IMR-90 (cell line): ENCODE measurements at regions not wholly inside any gene's neighbourhood (a gene's known extent, or its start where the extent isn't known, plus 50 kb on each side); places are given as distances from the start of the nearest gene placed in this dataset.

Experiments
- ATAC-seq: fragments of 200-7000 bp; cut with Tn5 transposase; 2 replicates; pipeline ENCODE4 v1.9.1; 2020; ENCODE audit warnings: low read depth, mild to moderate bottlenecking, moderate library complexity
- BruUV-seq: library from RNA; stranded (reverse); fragments of 400-500 nt; replicated peaks from 2 replicates; lab custom pipeline; 2021; lab: Mats Ljungman, UMichigan
- CTCF ChIA-PET: fragments of 300-600 bp; formaldehyde crosslinking; extraction: SDS; loops from one replicate; lab custom pipeline; 2021; ENCODE audit warnings: antibody characterized with exemption; lab: Yijun Ruan, JAX
- POLR2A ChIA-PET: fragments of 300-600 bp; sonication (Branson Sonifier 250); formaldehyde crosslinking; loops from one replicate; lab custom pipeline; 2022; ENCODE audit warnings: antibody characterized with exemption; ENCODE audit not compliant: unreplicated experiment; lab: Charles Lee
- DNase-seq: peaks from one replicate; pipeline ENCODE4 v3.0.0; 2013
- H2AFZ ChIP-seq: replicated peaks from 2 replicates; pipeline ENCODE3; 2013; ENCODE audit warnings: low read length, mild to moderate bottlenecking; ENCODE audit not compliant: poor library complexity
- H2AK5ac ChIP-seq: 2 replicates; pipeline ENCODE4 v1.6.1; 2013; ENCODE audit warnings: low read depth, low read length, inconsistent platforms
- H2AK9ac ChIP-seq: replicated peaks from 2 replicates; pipeline ENCODE3; 2013; ENCODE audit warnings: mild to moderate bottlenecking, low read depth, low read length, moderate library complexity; ENCODE audit not compliant: poor library complexity
- H2BK120ac ChIP-seq: 2 replicates; pipeline ENCODE4 v1.6.1; 2013; ENCODE audit warnings: low read depth, low read length, inconsistent platforms
- H2BK15ac ChIP-seq: 3 replicates; pipeline ENCODE4 v1.6.1; 2013; ENCODE audit warnings: low read depth, low read length, inconsistent platforms
- H2BK20ac ChIP-seq: 2 replicates; pipeline ENCODE4 v1.6.1; 2013; ENCODE audit warnings: low read depth, mild to moderate bottlenecking, inconsistent platforms, low read length, moderate library complexity
- H2BK5ac ChIP-seq: 2 replicates; pipeline ENCODE4 v1.6.1; 2013; ENCODE audit warnings: mild to moderate bottlenecking, low read depth, low read length, inconsistent platforms; ENCODE audit not compliant: poor library complexity, severe bottlenecking
- H3K14ac ChIP-seq: replicated peaks from 2 replicates; pipeline ENCODE4 v1.6.1; 2013; ENCODE audit warnings: low read depth, low read length, inconsistent platforms
- H3K18ac ChIP-seq: 2 replicates; pipeline ENCODE4 v1.6.1; 2013; ENCODE audit warnings: low read depth, low read length, control low read depth
- H3K23ac ChIP-seq: 2 replicates; pipeline ENCODE4 v1.6.1; 2013; ENCODE audit warnings: low read depth, low read length, inconsistent platforms
- H3K27ac ChIP-seq: 2 replicates; pipeline ENCODE4 v1.5.1; 2013; ENCODE audit warnings: mild to moderate bottlenecking, control low read depth, low read length; ENCODE audit not compliant: insufficient read depth
- H3K27me3 ChIP-seq: 2 replicates; pipeline ENCODE4 v1.6.1; 2013; ENCODE audit warnings: low read length; ENCODE audit not compliant: control insufficient read depth, insufficient read depth
- H3K36me3 ChIP-seq: 2 replicates; pipeline ENCODE4 v1.6.1; 2013; ENCODE audit warnings: low read length, mixed read lengths; ENCODE audit not compliant: control insufficient read depth, insufficient read depth
- H3K4ac ChIP-seq: 2 replicates; pipeline ENCODE4 v1.6.1; 2013; ENCODE audit warnings: low read depth, low read length, inconsistent platforms
- H3K4me1 ChIP-seq: 2 replicates; pipeline ENCODE4 v1.6.1; 2013; ENCODE audit warnings: low read length, mixed read lengths; ENCODE audit not compliant: control insufficient read depth, insufficient read depth
- H3K4me2 ChIP-seq: 2 replicates; pipeline ENCODE4 v1.6.1; 2013; ENCODE audit warnings: low read depth, mild to moderate bottlenecking, control low read depth, low read length, moderate library complexity
- H3K4me3 ChIP-seq: 2 replicates; pipeline ENCODE4 v1.5.1; 2013; ENCODE audit warnings: low read depth, mild to moderate bottlenecking, control low read depth, low read length, moderate library complexity; ENCODE audit not compliant: insufficient read depth
- H3K56ac ChIP-seq: 2 replicates; pipeline ENCODE4 v1.6.1; 2013; ENCODE audit warnings: low read length, inconsistent platforms; ENCODE audit not compliant: insufficient read depth; ENCODE audit errors: extremely low read depth
- H3K79me1 ChIP-seq, 2 experiments: 2 replicates each; pipeline ENCODE4 v1.6.1; 2013; ENCODE audit warnings: low read length in 2 of 2, inconsistent platforms in 1 of 2, low read depth in 1 of 2
- H3K9ac ChIP-seq: 2 replicates; pipeline ENCODE4 v1.6.1; 2013; ENCODE audit warnings: low read depth, low read length, control low read depth
- H3K9me1 ChIP-seq: 2 replicates; pipeline ENCODE4 v1.6.1; 2013; ENCODE audit warnings: low read length, inconsistent platforms; ENCODE audit not compliant: insufficient read depth
- H3K9me3 ChIP-seq: 2 replicates; pipeline ENCODE4 v1.6.1; 2013; ENCODE audit warnings: low read length; ENCODE audit not compliant: control insufficient read depth, insufficient read depth
- H4K20me1 ChIP-seq: 2 replicates; pipeline ENCODE4 v1.6.1; 2013; ENCODE audit warnings: low read length, inconsistent platforms; ENCODE audit not compliant: insufficient read depth
- H4K5ac ChIP-seq: 2 replicates; pipeline ENCODE4 v1.6.1; 2013; ENCODE audit warnings: mild to moderate bottlenecking, low read depth, low read length, control low read depth
- H4K8ac ChIP-seq, 2 experiments: 2 replicates each; pipeline ENCODE4 v1.6.1; 2013; ENCODE audit warnings: low read depth in 2 of 2, low read length in 2 of 2, control low read depth in 1 of 2, inconsistent platforms in 1 of 2
- H4K91ac ChIP-seq: 2 replicates; pipeline ENCODE4 v1.6.1; 2013; ENCODE audit warnings: low read depth, low read length, inconsistent platforms; ENCODE audit not compliant: insufficient read depth
- BHLHE40 ChIP-seq: fragments of 150-350 bp; IDR thresholded peaks from 2 replicates; pipeline ENCODE4 v1.6.1; 2016; ENCODE audit warnings: mild to moderate bottlenecking, low read depth, low read length
- CEBPB ChIP-seq: IDR thresholded peaks from 2 replicates; pipeline ENCODE4 v1.6.1; 2012; ENCODE audit warnings: low read depth, low read length, improper control_type of control experiment
- CHD1 ChIP-seq: IDR thresholded peaks from 2 replicates; pipeline ENCODE4 v1.6.1; 2012; ENCODE audit warnings: low read depth, low read length, improper control_type of control experiment
- CTCF ChIP-seq: conservative IDR thresholded peaks from 2 replicates; pipeline ENCODE4 v1.5.1; 2012; ENCODE audit warnings: mild to moderate bottlenecking, low read depth, low read length, improper control_type of control experiment
- FOS ChIP-seq: fragments of 150-350 bp; IDR thresholded peaks from 2 replicates; pipeline ENCODE4 v1.6.1; 2016; ENCODE audit warnings: low read depth, low read length
- MAFK ChIP-seq: IDR thresholded peaks from 2 replicates; pipeline ENCODE4 v1.6.1; 2012; ENCODE audit warnings: low read depth, low read length, improper control_type of control experiment
- MAZ ChIP-seq: IDR thresholded peaks from 2 replicates; pipeline ENCODE4 v1.6.1; 2012; ENCODE audit warnings: low read depth, mild to moderate bottlenecking, low read length, improper control_type of control experiment, moderate library complexity, borderline replicate concordance
- MXI1 ChIP-seq: IDR thresholded peaks from 2 replicates; pipeline ENCODE4 v1.6.1; 2012; ENCODE audit warnings: low read depth, mild to moderate bottlenecking, low read length, moderate library complexity, borderline replicate concordance
- NFE2L2 ChIP-seq: fragments of 150-350 bp; IDR thresholded peaks from 2 replicates; pipeline ENCODE4 v1.6.1; 2016; ENCODE audit warnings: low read depth, mild to moderate bottlenecking, low read length
- POLR2A ChIP-seq: IDR thresholded peaks from 2 replicates; pipeline ENCODE4 v1.6.1; 2012; ENCODE audit warnings: mild to moderate bottlenecking, low read depth, low read length
- RAD21 ChIP-seq: IDR thresholded peaks from 2 replicates; pipeline ENCODE4 v1.6.1; 2012; ENCODE audit warnings: low read length, improper control_type of control experiment
- RCOR1 ChIP-seq: IDR thresholded peaks from 2 replicates; pipeline ENCODE4 v1.6.1; 2012; ENCODE audit warnings: mild to moderate bottlenecking, low read length, improper control_type of control experiment; ENCODE audit not compliant: insufficient replicate concordance
- RFX5 ChIP-seq: IDR thresholded peaks from 2 replicates; pipeline ENCODE4 v1.8.0; 2012; ENCODE audit warnings: low read depth, mild to moderate bottlenecking, low read length, moderate library complexity
- SMC3 ChIP-seq: fragments of 150-350 bp; IDR thresholded peaks from 2 replicates; pipeline ENCODE4 v1.6.1; 2016; ENCODE audit warnings: low read depth, mild to moderate bottlenecking, antibody characterized with exemption, low read length, moderate library complexity
- USF2 ChIP-seq: fragments of 150-350 bp; IDR thresholded peaks from 2 replicates; pipeline ENCODE4 v1.6.1; 2017; ENCODE audit warnings: mild to moderate bottlenecking, antibody characterized with exemption, low read length, low read depth
- WGBS, 2 experiments: methylation state at CpG; one replicate each; pipeline versions ENCODE4 v1.1.5 to v1.1.7; 2013; ENCODE audit warnings: missing lambda C conversion rate in 2 of 2; ENCODE audit not compliant: insufficient read length in 1 of 2; ENCODE audit errors: extremely low coverage in 2 of 2; 5-methylcytosine and 5-hydroxymethylcytosine counted together
- dilution Hi-C: fragments of 300-500 bp; cut with HindIII; formaldehyde crosslinking; loops from one replicate; pipeline ENCODE4 v1.14.3; 2018; ENCODE audit warnings: low sequenced_read_pairs; ENCODE audit not compliant: unreplicated experiment
- in situ Hi-C: fragments of 300-500 bp; cut with MboI; formaldehyde crosslinking; loops from 3 replicates; pipeline ENCODE4 v1.14.3; 2019; ENCODE audit warnings: low sequenced_read_pairs, inconsistent platforms, mixed read lengths
- intact Hi-C: fragments of 100-400 bp; cut with micrococcal nuclease; formaldehyde crosslinking; loops from 2 replicates; pipeline ENCODE4 v1.10.0; 2022
- TF ChIP-seq, protein P1 (sequence below): fragments of 150-350 bp; IDR thresholded peaks from 2 replicates; pipeline ENCODE4 v1.6.1; 2016; ENCODE audit warnings: low read depth, mild to moderate bottlenecking, low read length, moderate library complexity, borderline replicate concordance

- POLR2A ChIA-PET = no interaction called here
- no TSS peak for BruUV-seq
- WGBS, 2 experiments = no CpG with 5 or more reads among the region's 3 CpGs
- H2AK5ac ChIP-seq = no peak overlapping the region
- H4K8ac ChIP-seq = no peak overlapping the region
- no peak overlapping the region for H3K4me3 ChIP-seq
- no peak overlapping the region for H3K14ac ChIP-seq
- peak overlapping the region; percentile 23 for H2AK9ac ChIP-seq
- H3K36me3 ChIP-seq = no peaks in the 10 kb centered on the region
- H3K56ac ChIP-seq = no peak overlapping the region
- no peak overlapping the region; the same call in 1 of the 2 replicates for H4K5ac ChIP-seq
- intact Hi-C loops (loop anchor here (5.0 kb wide), 1 partner anchor 52 kb away; no protein-coding TSS in a partner anchor), dilution Hi-C loops (no loop called here), in situ Hi-C loops (no loop called here)
- no peaks in the 10 kb centered on the region for H3K9me3 ChIP-seq
- H3K27me3 ChIP-seq = no peaks in the 10 kb centered on the region
- no peak overlapping the region for H2BK20ac ChIP-seq
- H2BK15ac ChIP-seq = no peak overlapping the region
- no peak overlapping the region for H2BK5ac ChIP-seq
- H3K9me1 ChIP-seq = no peaks in the 10 kb centered on the region; the same call in 1 of the 2 replicates
- H3K9ac ChIP-seq = no peak overlapping the region
- H3K4me2 ChIP-seq = no peak overlapping the region
- ATAC-seq (no peak), DNase-seq (no peak)
- H3K18ac ChIP-seq = 0 out of 2 replicates have a peak overlapping the region, but pooled peaks have one; percentile 0
- no peaks in the 10 kb centered on the region for H3K79me1 ChIP-seq
- no peak overlapping the region for H3K4ac ChIP-seq
- H4K20me1 ChIP-seq = no peaks in the 10 kb centered on the region
- H3K23ac ChIP-seq = no peak overlapping the region
- CTCF ChIA-PET = interaction anchor here (0.6 kb wide), 1 partner anchor 100 kb away, joined by 3 read pairs; no protein-coding TSS in a partner anchor
- no peak overlapping the region for H2AFZ ChIP-seq
- no peak overlapping the region for H2BK120ac ChIP-seq
- peaks cover 4% of the 10 kb centered on the region; the same call in 1 of the 2 replicates for H3K4me1 ChIP-seq
- TF ChIP-seq BHLHE40 (no peak), MXI1 (no peak), CTCF (no peak), NFE2L2 (no peak), MAZ (no peak), CHD1 (no peak), RFX5 (no peak), USF2 (no peak), CEBPB (no peak), RCOR1 (no peak), FOS (no peak), MAFK (no peak), RAD21 (no peak), SMC3 (no peak), POLR2A (no peak)
- TF ChIP-seq, protein P1, sequence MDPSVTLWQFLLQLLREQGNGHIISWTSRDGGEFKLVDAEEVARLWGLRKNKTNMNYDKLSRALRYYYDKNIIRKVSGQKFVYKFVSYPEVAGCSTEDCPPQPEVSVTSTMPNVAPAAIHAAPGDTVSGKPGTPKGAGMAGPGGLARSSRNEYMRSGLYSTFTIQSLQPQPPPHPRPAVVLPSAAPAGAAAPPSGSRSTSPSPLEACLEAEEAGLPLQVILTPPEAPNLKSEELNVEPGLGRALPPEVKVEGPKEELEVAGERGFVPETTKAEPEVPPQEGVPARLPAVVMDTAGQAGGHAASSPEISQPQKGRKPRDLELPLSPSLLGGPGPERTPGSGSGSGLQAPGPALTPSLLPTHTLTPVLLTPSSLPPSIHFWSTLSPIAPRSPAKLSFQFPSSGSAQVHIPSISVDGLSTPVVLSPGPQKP = no peak
- H3K27ac ChIP-seq = peak overlapping the region; percentile 9; the same call in 1 of the 2 replicates
- H4K91ac ChIP-seq = peak overlapping the region; percentile 11; the same call in 1 of the 2 replicates
Measured at GRCh38 chr1:55544826-55545225, 329.7 kb upstream of the USP24 start.
